K562 (cell line): ENCODE measurements at regions not wholly inside any gene's neighbourhood (a gene's known extent, or its start where the extent isn't known, plus 50 kb on each side); places are given as distances from the start of the nearest gene placed in this dataset.

Source experiments
- ATAC-seq: fragments of 200-7000 bp; cut with Tn5 transposase; 3 replicates; pipeline ENCODE4 v1.9.1; 2020; ENCODE audit warnings: moderate library complexity
- BruUV-seq: library from RNA; stranded (reverse); fragments of 400-500 nt; replicated peaks from 2 replicates; lab custom pipeline; 2021; lab: Mats Ljungman, UMichigan
- CTCF ChIA-PET: fragments of 300-600 bp; formaldehyde crosslinking; extraction: SDS; loops from one replicate; lab custom pipeline; 2021; ENCODE audit warnings: low intra/inter-chr PET ratio; lab: Yijun Ruan, JAX
- POLR2A ChIA-PET: fragments of 300-600, 350-650 bp; sonication (Branson Sonifier 250); formaldehyde crosslinking; extraction: SDS; loops from one replicate; lab custom pipeline; 2021; ENCODE audit warnings: antibody characterized with exemption, inconsistent platforms; lab: Yijun Ruan, JAX
- DNase-seq, 4 experiments: peaks; one replicate each; pipeline versions ENCODE4 v3.0.0 to v3.0.0-alpha.2; 2011 to 2018; ENCODE audit warnings: low spot score in 3 of 4, mixed read lengths in 3 of 4; ENCODE audit errors: extremely low read depth in 1 of 4
- FAIRE-seq: peaks from 2 replicates; lab custom pipeline; 2011; peaks lifted over from hg19 to GRCh38; lab: Jason Lieb, UNC
- H2AFZ ChIP-seq: 2 replicates; pipeline ENCODE4 v1.6.0; 2011; ENCODE audit warnings: low read depth, low read length, control low read depth, inconsistent platforms
- H3K27ac ChIP-seq: fragments of 200-600 bp; 3 replicates; pipeline ENCODE4 v1.8.0; 2011; ENCODE audit warnings: low read depth, mild to moderate bottlenecking, control low read depth, inconsistent platforms, low read length, moderate library complexity, mixed read lengths; ENCODE audit errors: extremely low read depth
- H3K27me3 ChIP-seq, 2 experiments: fragments of 300-600 bp in 1 of 2; 2 replicates in 1 of 2; 3 replicates in 1 of 2; pipeline versions ENCODE4 v1.6.0 to v1.8.0; 2011; ENCODE audit warnings: inconsistent platforms in 2 of 2, low read length in 2 of 2, mild to moderate bottlenecking in 1 of 2, mixed read lengths in 1 of 2, moderate library complexity in 1 of 2; ENCODE audit not compliant: control insufficient read depth in 2 of 2, insufficient read depth in 2 of 2
- H3K36me3 ChIP-seq: fragments of 300-600 bp; 3 replicates; pipeline ENCODE4 v1.8.0; 2011; ENCODE audit warnings: mild to moderate bottlenecking, low read length, inconsistent platforms; ENCODE audit not compliant: control insufficient read depth, insufficient read depth
- H3K4me1 ChIP-seq, 2 experiments: fragments of 200-600 bp in 1 of 2; replicated peaks in 1 of 2; 2 replicates in 1 of 2; 3 replicates in 1 of 2; pipeline versions ENCODE4 v1.5.1 to v1.8.0; 2011; ENCODE audit warnings: inconsistent platforms in 2 of 2, low read length in 2 of 2, mild to moderate bottlenecking in 1 of 2, mixed read lengths in 1 of 2, moderate library complexity in 1 of 2; ENCODE audit not compliant: control insufficient read depth in 2 of 2, insufficient read depth in 2 of 2
- H3K4me2 ChIP-seq: 2 replicates; pipeline ENCODE4 v1.6.1; 2011; ENCODE audit warnings: low read length, control low read depth, inconsistent platforms, mixed read lengths; ENCODE audit not compliant: insufficient read depth
- H3K4me3 ChIP-seq: fragments of 200-600 bp; sonication (generic), shearing (Covaris generic); 2 replicates; pipeline ENCODE4 v1.5.1; 2016; ENCODE audit warnings: control low read depth, inconsistent platforms
- H3K79me2 ChIP-seq: fragments of 200-600 bp; 3 replicates; pipeline ENCODE4 v1.8.0; 2011; ENCODE audit warnings: low read length, inconsistent platforms; ENCODE audit not compliant: control insufficient read depth, insufficient read depth
- H3K9ac ChIP-seq, 2 experiments: 2 replicates each; pipeline versions ENCODE4 v1.6.0 to v1.6.1; 2011; ENCODE audit warnings: low read depth in 2 of 2, low read length in 2 of 2, control low read depth in 1 of 2, inconsistent platforms in 1 of 2, mild to moderate bottlenecking in 1 of 2, mixed read lengths in 1 of 2; ENCODE audit not compliant: insufficient read depth in 1 of 2
- H3K9me1 ChIP-seq: one replicate; pipeline ENCODE4 v1.6.0; 2011; ENCODE audit warnings: inconsistent platforms, mild to moderate bottlenecking, low read length, moderate library complexity; ENCODE audit not compliant: control insufficient read depth, insufficient read depth
- H3K9me3 ChIP-seq: replicated peaks from 2 replicates; pipeline ENCODE4 v1.5.1; 2011; ENCODE audit warnings: low read depth, low read length, inconsistent platforms; ENCODE audit not compliant: control insufficient read depth, insufficient read depth
- H4K20me1 ChIP-seq: replicated peaks from 2 replicates; pipeline ENCODE4 v1.6.1; 2011; ENCODE audit warnings: low read length, inconsistent platforms, mixed read lengths; ENCODE audit not compliant: control insufficient read depth, insufficient read depth
- DNMT1 ChIP-seq: fragments of 450-650 bp; IDR thresholded peaks from 2 replicates; pipeline ENCODE4 v1.6.1; 2016; ENCODE audit warnings: antibody characterized with exemption, mild to moderate bottlenecking
- FOSL1 ChIP-seq: fragments of 200-800 bp; sonication (Bioruptor generic); conservative IDR thresholded peaks from 2 replicates; pipeline ENCODE4 v1.6.1; 2016; ENCODE audit warnings: missing genetic modification characterization, missing compliant biosample characterization
- MCM7 ChIP-seq, 2 experiments: fragments of 450-650 bp; IDR thresholded peaks; 2 replicates each; pipeline ENCODE4 v1.6.1; 2016 to 2018
- PCBP2 ChIP-seq: fragments of 200-400 bp; formaldehyde crosslinking; IDR thresholded peaks from 2 replicates; pipeline ENCODE4 v1.6.1; 2018; ENCODE audit warnings: low read length, low read depth, mild to moderate bottlenecking, moderate library complexity; ENCODE audit not compliant: poor library complexity, severe bottlenecking
- TAL1 ChIP-seq: fragments of 450-650 bp; IDR thresholded peaks from 2 replicates; pipeline ENCODE4 v1.6.1; 2016; ENCODE audit warnings: mild to moderate bottlenecking
- U2AF2 ChIP-seq: fragments of 200-400 bp; formaldehyde crosslinking; optimal IDR thresholded peaks from 2 replicates; pipeline ENCODE3; 2017; ENCODE audit warnings: low read depth, mild to moderate bottlenecking, low read length
- ZNF586 ChIP-seq: fragments of 450-650 bp; formaldehyde crosslinking; conservative IDR thresholded peaks from 2 replicates; pipeline ENCODE4 v1.4.0; 2020; ENCODE audit warnings: mild to moderate bottlenecking, moderate library complexity
- WGBS: fragments of 100-300 bp; shearing (Covaris generic); methylation state at CpG from one replicate; pipeline ENCODE4 v1.1.6; 2016; ENCODE audit warnings: low coverage, mixed read lengths; ENCODE audit not compliant: insufficient coverage; ENCODE audit errors: missing lambda C conversion rate; 5-methylcytosine and 5-hydroxymethylcytosine counted together
- in situ Hi-C: fragments of 300-500 bp; cut with MboI; formaldehyde crosslinking; loops from 4 replicates; pipeline ENCODE4 v1.15.0; 2018; ENCODE audit warnings: inconsistent platforms, mixed read lengths
- intact Hi-C: fragments of 100-400 bp; cut with micrococcal nuclease; formaldehyde crosslinking; loops from 2 replicates; pipeline ENCODE4 v1.14.2; 2022
- TF ChIP-seq, protein P1 (sequence below): fragments of 200-800 bp; sonication (Bioruptor generic); IDR thresholded peaks from 2 replicates; pipeline ENCODE4 v1.6.1; 2017; ENCODE audit warnings: missing genetic modification characterization, missing compliant biosample characterization

DNA sequence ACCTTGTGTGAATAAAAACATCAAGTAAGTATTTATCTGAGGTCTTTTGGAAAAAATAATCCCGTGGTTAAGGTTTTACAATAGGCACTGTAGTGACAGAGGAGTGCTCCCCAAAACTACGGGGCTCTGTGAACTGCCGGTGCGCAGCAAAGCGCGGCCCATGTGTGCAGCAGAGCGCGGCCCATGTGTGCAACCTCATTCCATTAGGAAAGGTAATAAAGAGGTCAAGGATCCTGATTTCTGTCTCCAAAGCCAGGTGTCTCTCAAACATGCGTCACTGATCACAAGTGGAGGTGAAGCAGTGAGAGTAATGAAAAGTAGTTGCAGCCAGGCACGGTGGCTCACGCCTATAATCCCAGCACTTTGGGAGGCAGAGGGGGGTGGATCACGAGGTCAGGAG lies 58.7 kb downstream of the MRPL57 start:
- BruUV-seq, result no TSS peak
- H3K27ac ChIP-seq, result no peak overlapping the region
- 20% methylated on average over 10 of the region's 12 CpGs for WGBS
- ChIA-PET CTCF (no interaction called here), POLR2A (no interaction called here)
- H3K27me3 ChIP-seq, result peaks cover 0 to 26% of the 10 kb centered on the region in 2 experiments; a peak in 3 of 5 replicates
- no peaks in the 10 kb centered on the region for H3K9me1 ChIP-seq
- FAIRE-seq (no peak), ATAC-seq (no peak), DNase-seq (no peak)
- H3K9ac ChIP-seq, result no peak overlapping the region
- no peaks in the 10 kb centered on the region for H3K9me3 ChIP-seq
- no peak overlapping the region for H2AFZ ChIP-seq
- in situ Hi-C loops (no loop called here), intact Hi-C loops (no loop called here)
- no peaks in the 10 kb centered on the region for H3K79me2 ChIP-seq
- no peak for TF ChIP-seq PCBP2
- TF ChIP-seq DNMT1, result no peak
- TF ChIP-seq FOSL1 (tag), result no peak
- no peak for TF ChIP-seq TAL1
- TF ChIP-seq MCM7 (IDR thresholded peaks at IDR 0.05), result no peak
- no peak for TF ChIP-seq ZNF586 (CRISPR knock-in tag)
- TF ChIP-seq U2AF2, result no peak
- TF ChIP-seq, protein P1, sequence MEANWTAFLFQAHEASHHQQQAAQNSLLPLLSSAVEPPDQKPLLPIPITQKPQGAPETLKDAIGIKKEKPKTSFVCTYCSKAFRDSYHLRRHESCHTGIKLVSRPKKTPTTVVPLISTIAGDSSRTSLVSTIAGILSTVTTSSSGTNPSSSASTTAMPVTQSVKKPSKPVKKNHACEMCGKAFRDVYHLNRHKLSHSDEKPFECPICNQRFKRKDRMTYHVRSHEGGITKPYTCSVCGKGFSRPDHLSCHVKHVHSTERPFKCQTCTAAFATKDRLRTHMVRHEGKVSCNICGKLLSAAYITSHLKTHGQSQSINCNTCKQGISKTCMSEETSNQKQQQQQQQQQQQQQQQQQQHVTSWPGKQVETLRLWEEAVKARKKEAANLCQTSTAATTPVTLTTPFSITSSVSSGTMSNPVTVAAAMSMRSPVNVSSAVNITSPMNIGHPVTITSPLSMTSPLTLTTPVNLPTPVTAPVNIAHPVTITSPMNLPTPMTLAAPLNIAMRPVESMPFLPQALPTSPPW, result no peak
- no peaks in the 10 kb centered on the region for H4K20me1 ChIP-seq
- no peak overlapping the region for H3K4me3 ChIP-seq
- no peaks in the 10 kb centered on the region for H3K36me3 ChIP-seq
- no peaks in the 10 kb centered on the region for H3K4me1 ChIP-seq
- no peak overlapping the region for H3K4me2 ChIP-seq
